HG03432 (cell line): ENCODE measurements at regions not wholly inside any gene's neighbourhood (a gene's known extent, or its start where the extent isn't known, plus 50 kb on each side); places are given as distances from the start of the nearest gene placed in this dataset.

Experiments used
- ATAC-seq: cut with Tn5 transposase; IDR thresholded peaks from one replicate; pipeline ENCODE4 v1.9.1; 2021; ENCODE audit warnings: mild to moderate bottlenecking, moderate library complexity; ENCODE audit not compliant: unreplicated experiment

DNA sequence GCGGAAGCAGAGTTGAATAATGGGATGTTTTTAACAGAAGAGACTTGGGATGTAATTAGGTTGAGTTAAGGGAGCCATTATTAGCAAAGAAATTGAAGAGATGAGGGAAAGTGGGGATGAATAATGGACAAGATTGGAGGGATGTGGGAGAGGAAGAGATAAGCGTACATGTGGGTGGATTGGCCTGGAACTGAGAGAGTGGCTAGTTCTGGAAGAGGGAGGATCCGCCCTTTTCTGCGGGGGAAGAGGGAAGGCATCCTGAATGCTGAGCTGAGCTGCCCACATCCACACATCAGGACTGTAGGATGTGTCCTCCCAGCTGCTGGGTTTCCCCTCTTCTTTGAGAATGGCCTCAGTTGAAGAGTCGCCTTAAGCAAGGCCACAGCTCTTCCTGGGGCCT, 68.3 kb upstream of the CADM1 start:
- ATAC-seq = no peak

DNA sequence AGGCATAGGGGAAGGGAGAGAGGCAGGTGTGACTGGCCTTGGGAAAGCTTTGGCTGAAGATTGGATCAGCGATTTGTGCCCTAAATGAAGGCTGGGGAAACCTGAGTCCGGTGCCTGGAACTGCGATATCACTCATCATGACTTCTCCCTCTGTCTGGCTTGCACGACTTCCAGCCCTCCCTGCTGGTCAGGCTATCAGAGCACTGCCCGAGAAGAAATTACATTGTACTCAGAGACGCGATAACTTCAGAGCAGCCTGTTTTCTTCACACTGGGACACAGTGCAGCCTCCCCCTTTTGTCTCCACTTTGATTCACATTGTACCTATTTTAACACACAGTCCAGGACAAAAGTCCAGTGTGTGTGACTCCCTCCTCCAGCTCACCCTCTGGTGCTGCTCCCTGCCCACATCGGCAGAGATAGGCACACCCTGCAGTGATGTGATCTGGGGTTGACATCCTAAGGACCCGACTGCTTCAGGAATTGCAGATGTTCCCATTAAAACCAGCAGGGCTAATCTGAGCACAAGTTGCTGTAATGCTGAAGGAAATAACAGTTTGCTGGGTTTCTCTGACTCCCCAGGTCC, 62.1 kb upstream of the CADM1 start:
- no peak for ATAC-seq

DNA sequence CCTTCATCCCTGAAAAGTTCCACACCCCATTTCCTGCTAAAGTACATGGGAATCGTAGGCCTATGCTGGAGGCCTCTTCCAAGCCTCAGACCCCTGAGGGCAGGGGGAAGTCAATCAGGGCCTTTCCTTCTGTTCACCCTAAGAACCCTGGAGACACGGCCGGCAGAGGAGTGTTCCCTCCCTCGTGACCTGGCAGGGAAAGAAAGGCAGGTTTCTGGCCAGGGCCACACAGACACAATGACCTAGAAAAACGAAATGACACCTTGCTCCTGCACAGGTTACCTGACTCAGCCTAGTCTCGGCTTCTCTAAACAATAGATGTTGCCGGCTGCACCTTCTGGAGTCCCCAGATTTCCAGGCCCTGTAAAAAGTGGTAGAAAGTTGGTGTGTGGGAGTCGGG, 60.6 kb upstream of the CADM1 start:
- ATAC-seq = no peak

DNA sequence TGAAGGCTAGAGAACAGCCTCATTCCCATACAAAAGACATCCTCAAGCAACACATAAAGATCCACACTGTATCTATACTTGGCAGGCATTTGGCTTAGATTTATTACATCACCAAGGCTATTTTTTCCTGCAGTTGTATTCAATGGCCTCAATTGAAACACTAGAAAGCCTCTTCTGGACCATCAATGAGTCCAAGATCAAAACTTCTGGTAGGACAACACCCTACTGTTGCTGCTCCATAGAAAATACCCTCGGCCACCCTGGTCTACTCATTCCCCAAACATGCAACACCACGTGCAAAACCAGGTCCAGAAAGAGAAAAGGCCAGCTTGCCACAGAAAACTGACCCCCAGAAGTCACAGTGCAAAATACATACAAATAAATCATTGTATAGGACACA, 56.9 kb upstream of the CADM1 start:
- no peak for ATAC-seq

- no peak for ATAC-seq
Measured at GRCh38 chr11:115558635-115559034, 54.4 kb upstream of the CADM1 start.

DNA sequence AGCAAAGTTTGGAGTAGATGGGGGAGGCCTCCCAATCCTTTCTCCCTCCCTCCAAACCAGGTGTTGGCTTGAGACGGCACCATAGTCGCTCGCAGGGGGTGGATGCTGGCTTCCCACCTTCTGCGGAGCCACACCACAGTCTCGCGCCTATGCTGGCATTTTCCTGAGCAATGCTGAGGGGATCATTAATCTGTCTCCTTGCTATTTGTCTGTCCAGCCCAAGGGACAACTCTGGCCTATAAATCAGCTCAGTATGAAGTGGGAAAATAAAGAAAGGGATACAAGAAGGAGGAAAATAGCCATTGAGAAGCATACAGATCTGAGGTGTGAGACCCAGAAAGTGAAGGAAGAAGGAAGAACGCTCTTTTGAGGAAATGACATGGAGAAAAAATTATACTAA, 53.5 kb upstream of the CADM1 start:
- no peak for ATAC-seq

DNA sequence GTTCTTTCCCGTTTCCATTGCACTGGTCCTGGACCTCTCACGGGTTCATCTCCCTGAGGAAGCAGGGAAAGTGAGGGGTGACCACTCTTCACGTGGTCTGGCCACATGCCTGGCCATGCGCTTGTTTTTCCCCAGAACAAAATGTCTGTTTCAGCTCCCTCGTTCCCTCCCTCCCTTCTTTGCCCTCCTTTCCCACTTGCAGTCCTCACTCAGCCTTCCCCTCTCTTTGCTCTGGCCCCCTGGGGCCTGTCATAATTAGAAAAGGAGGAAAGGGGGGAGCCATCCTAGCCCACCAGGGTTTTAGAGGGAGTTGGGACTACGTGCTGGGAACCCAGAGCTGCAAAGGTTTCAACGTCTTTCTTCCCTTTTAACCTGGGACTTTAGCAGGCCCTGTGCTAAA, 52.8 kb upstream of the CADM1 start:
- ATAC-seq = no peak

DNA sequence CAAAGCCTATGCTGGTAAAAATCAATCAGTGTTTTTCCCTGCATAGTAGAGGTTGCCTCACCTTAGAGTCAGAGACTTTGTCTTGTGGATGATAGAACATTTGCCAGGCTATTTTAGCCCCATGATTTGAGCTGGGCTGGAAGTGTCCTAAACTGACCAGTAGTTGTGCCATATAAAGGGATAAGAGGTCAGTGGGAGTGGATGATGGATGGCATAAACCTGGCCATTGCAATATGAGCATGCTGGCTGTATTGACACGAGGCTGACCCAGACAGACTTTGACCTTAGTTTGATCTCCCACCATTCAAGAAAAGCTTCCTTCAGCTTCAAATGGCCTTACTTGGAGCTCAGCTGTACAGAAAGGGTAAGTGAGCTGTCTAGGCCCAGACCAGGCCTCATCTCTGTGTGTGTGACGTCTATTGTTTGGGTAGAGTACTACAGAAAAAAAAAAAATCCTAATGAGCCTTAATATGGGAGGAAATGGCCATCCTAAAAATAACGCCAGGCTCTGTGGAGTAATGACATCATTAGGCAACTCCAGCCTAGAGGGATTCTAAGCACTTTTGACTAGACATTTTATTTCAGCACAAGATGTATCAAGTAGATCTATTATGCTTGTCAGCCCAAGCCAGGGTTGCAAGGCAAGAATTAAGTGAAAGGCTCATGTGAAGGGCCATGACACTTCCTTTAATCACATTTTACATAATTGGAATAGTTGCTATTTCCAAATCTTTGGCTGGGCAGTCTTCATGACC, 51.3 kb upstream of the CADM1 start:
- ATAC-seq = no peak
